SK-N-SH (cell line): ENCODE measurements at regions not wholly inside any gene's neighbourhood (a gene's known extent, or its start where the extent isn't known, plus 50 kb on each side); places are given as distances from the start of the nearest gene placed in this dataset.

Source experiments
- CTCF ChIA-PET: fragments of 300-600, 350-600 bp; formaldehyde crosslinking; extraction: SDS; loops from one replicate; lab custom pipeline; 2021; lab: Yijun Ruan, JAX
- POLR2A ChIA-PET: fragments of 350-600 bp; sonication (Branson Sonifier 250); formaldehyde crosslinking; extraction: SDS; loops from one replicate; lab custom pipeline; 2020; ENCODE audit warnings: antibody characterized with exemption, inconsistent platforms; lab: Yijun Ruan, JAX
- DNase-seq: peaks from one replicate; pipeline ENCODE4 v3.0.0; 2012
- H2AFZ ChIP-seq: fragments of 200-600 bp; sonication (generic); 2 replicates; pipeline ENCODE4 v1.8.1; 2016; ENCODE audit warnings: antibody characterized with exemption, mild to moderate bottlenecking, low read depth
- H3F3A ChIP-seq: fragments of 200-600 bp; sonication (generic); replicated peaks from 2 replicates; pipeline ENCODE3; 2016; ENCODE audit warnings: antibody characterized with exemption, mild to moderate bottlenecking; ENCODE audit not compliant: insufficient read depth
- H3K27ac ChIP-seq, 2 experiments: fragments of 200-500 bp in 1 of 2; fragments of 200-600 bp in 1 of 2; sonication (Bioruptor generic) in 1 of 2; sonication (generic), shearing (Covaris generic) in 1 of 2; 2 replicates each; pipeline versions ENCODE4 v1.5.1 to v1.6.1; 2014 to 2016; ENCODE audit warnings: low read depth in 2 of 2, inconsistent platforms in 1 of 2, low read length in 1 of 2, mild to moderate bottlenecking in 1 of 2, mixed read lengths in 1 of 2
- H3K27me3 ChIP-seq: fragments of 200-600 bp; sonication (generic), shearing (Covaris generic); 2 replicates; pipeline ENCODE4 v1.6.1; 2016; ENCODE audit warnings: mixed run types; ENCODE audit not compliant: insufficient read depth
- H3K36me3 ChIP-seq, 2 experiments: fragments of 200-500 bp in 1 of 2; fragments of 200-600 bp in 1 of 2; sonication (Bioruptor generic) in 1 of 2; sonication (generic) in 1 of 2; replicated peaks in 1 of 2; 2 replicates each; pipeline versions ENCODE3 to v1.5.1; 2014 to 2016; ENCODE audit warnings: low read length in 1 of 2, mild to moderate bottlenecking in 1 of 2; ENCODE audit not compliant: insufficient read depth in 2 of 2, control insufficient read depth in 1 of 2
- H3K4me1 ChIP-seq, 2 experiments: fragments of 200-500 bp in 1 of 2; fragments of 200-600 bp in 1 of 2; sonication (Bioruptor generic) in 1 of 2; sonication (generic), shearing (Covaris generic) in 1 of 2; 2 replicates each; pipeline versions ENCODE4 v1.5.1 to v1.6.1; 2014 to 2016; ENCODE audit warnings: low read depth in 1 of 2, low read length in 1 of 2, mixed run types in 1 of 2; ENCODE audit not compliant: insufficient read depth in 2 of 2, control insufficient read depth in 1 of 2
- H3K4me2 ChIP-seq: fragments of 200-600 bp; sonication (generic), shearing (Covaris generic); 2 replicates; pipeline ENCODE4 v1.6.1; 2017; ENCODE audit warnings: mixed run types
- H3K4me3 ChIP-seq, 2 experiments: fragments of 200-500 bp in 1 of 2; fragments of 200-600 bp in 1 of 2; sonication (Bioruptor generic) in 1 of 2; sonication (generic), shearing (Covaris generic) in 1 of 2; 2 replicates each; pipeline versions ENCODE4 v1.5.1 to v1.8.1; 2014 to 2016; ENCODE audit warnings: low read depth in 2 of 2, inconsistent platforms in 1 of 2, low read length in 1 of 2, mild to moderate bottlenecking in 1 of 2, mixed read lengths in 1 of 2, moderate library complexity in 1 of 2
- H3K79me2 ChIP-seq: fragments of 200-600 bp; sonication (generic); 2 replicates; pipeline ENCODE4 v1.8.1; 2017; ENCODE audit warnings: mild to moderate bottlenecking; ENCODE audit not compliant: insufficient read depth
- H3K9ac ChIP-seq: fragments of 200-600 bp; sonication (generic); 2 replicates; pipeline ENCODE4 v1.6.1; 2017; ENCODE audit warnings: mixed run types
- H3K9me2 ChIP-seq: fragments of 200-600 bp; sonication (generic); 2 replicates; pipeline ENCODE4 v1.6.1; 2017; ENCODE audit warnings: mixed run types
- H3K9me3 ChIP-seq: fragments of 200-600 bp; sonication (generic); 2 replicates; pipeline ENCODE4 v1.6.1; 2017; ENCODE audit warnings: mixed run types, mild to moderate bottlenecking, moderate library complexity
- H4K20me1 ChIP-seq: fragments of 200-600 bp; sonication (generic); 2 replicates; pipeline ENCODE4 v1.6.1; 2017; ENCODE audit warnings: mild to moderate bottlenecking, mixed run types; ENCODE audit not compliant: insufficient read depth
- ELF1 ChIP-seq: IDR thresholded peaks from 2 replicates; pipeline ENCODE4 v1.4.0; 2012
- EP300 ChIP-seq, 2 experiments: IDR thresholded peaks; 2 replicates each; pipeline versions ENCODE4 v1.4.0 to v1.6.1; 2012; ENCODE audit warnings: borderline replicate concordance in 1 of 2, low read depth in 1 of 2, low read length in 1 of 2
- FOSL2 ChIP-seq: IDR thresholded peaks from 2 replicates; pipeline ENCODE4 v1.4.0; 2012; ENCODE audit warnings: low read depth, mild to moderate bottlenecking, moderate library complexity, borderline replicate concordance
- FOXM1 ChIP-seq: IDR thresholded peaks from 2 replicates; pipeline ENCODE4 v1.4.0; 2012; ENCODE audit warnings: low read depth, mild to moderate bottlenecking
- GABPA ChIP-seq: IDR thresholded peaks from 2 replicates; pipeline ENCODE4 v1.4.0; 2012; ENCODE audit warnings: low read depth, mild to moderate bottlenecking
- JUND ChIP-seq: IDR thresholded peaks from 2 replicates; pipeline ENCODE4 v1.4.0; 2012
- NFIC ChIP-seq: IDR thresholded peaks from 2 replicates; pipeline ENCODE4 v1.4.0; 2012; ENCODE audit warnings: borderline replicate concordance
- POLR2AphosphoS5 ChIP-seq: IDR thresholded peaks from 2 replicates; pipeline ENCODE4 v1.6.1; 2012; ENCODE audit warnings: low read depth, low read length
- RCOR1 ChIP-seq: fragments of 150-350 bp; IDR thresholded peaks from 2 replicates; pipeline ENCODE4 v1.6.1; 2017; ENCODE audit warnings: antibody characterized with exemption, low read length
- RFX5 ChIP-seq: IDR thresholded peaks from 2 replicates; pipeline ENCODE4 v1.6.1; 2012; ENCODE audit warnings: mild to moderate bottlenecking, improper control_type of control experiment, low read length
- SIN3A ChIP-seq: IDR thresholded peaks from 2 replicates; pipeline ENCODE4 v1.6.1; 2012; ENCODE audit warnings: low read depth, mild to moderate bottlenecking, low read length, moderate library complexity, borderline replicate concordance
- TCF12 ChIP-seq: IDR thresholded peaks from 2 replicates; pipeline ENCODE4 v1.4.0; 2012
- TEAD4 ChIP-seq: IDR thresholded peaks from 2 replicates; pipeline ENCODE4 v1.4.0; 2012; ENCODE audit warnings: mild to moderate bottlenecking, borderline replicate concordance; ENCODE audit not compliant: insufficient read depth
- WGBS: methylation state at CpG from one replicate; pipeline ENCODE4 v1.1.6; 2017; ENCODE audit warnings: low lambda C conversion rate; 5-methylcytosine and 5-hydroxymethylcytosine counted together
- TF ChIP-seq, protein P1 (sequence below): IDR thresholded peaks from 2 replicates; pipeline ENCODE4 v1.4.0; 2012; ENCODE audit warnings: low read depth, borderline replicate concordance
- TF ChIP-seq, protein P2 (sequence below): IDR thresholded peaks from 2 replicates; pipeline ENCODE4; 2012
- TF ChIP-seq, protein P3 (sequence below): fragments of 200-600 bp; sonication (generic); IDR thresholded peaks from 2 replicates; pipeline ENCODE4 v1.6.1; 2017; ENCODE audit warnings: antibody characterized with exemption, mild to moderate bottlenecking, moderate library complexity

DNA sequence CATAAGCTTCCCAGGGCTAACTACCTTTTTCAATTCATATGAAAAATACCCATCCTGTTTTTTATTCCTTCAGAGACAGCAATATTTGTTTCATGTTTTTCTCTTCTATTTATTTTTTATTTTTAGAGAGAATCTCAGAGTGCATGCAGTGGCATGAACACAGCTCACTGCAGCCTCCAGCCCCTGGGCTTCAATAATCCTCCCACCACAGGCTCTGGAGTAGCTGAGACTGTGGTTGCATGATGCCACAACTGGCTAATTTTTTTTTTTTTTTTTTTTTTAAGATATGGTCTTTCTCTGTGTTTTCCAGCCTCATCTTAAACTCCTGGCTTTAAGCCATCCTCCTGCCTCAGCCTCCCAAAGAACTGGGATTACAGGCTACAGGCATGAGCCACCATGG, 296.7 kb upstream of the AKR1E2 start (continued):
- TF ChIP-seq RFX5 (no peak), FOXM1 (no peak), GABPA (no peak), POLR2AphosphoS5 (no peak), EP300 (IDR thresholded peaks at IDR 0.05; ENCODE audit: borderline replicate concordance in 1 of 2, low read depth in 1 of 2, low read length in 1 of 2) (no peak), FOSL2 (no peak), JUND (no peak), ELF1 (no peak), SIN3A (no peak)
- TF ChIP-seq, protein P1, sequence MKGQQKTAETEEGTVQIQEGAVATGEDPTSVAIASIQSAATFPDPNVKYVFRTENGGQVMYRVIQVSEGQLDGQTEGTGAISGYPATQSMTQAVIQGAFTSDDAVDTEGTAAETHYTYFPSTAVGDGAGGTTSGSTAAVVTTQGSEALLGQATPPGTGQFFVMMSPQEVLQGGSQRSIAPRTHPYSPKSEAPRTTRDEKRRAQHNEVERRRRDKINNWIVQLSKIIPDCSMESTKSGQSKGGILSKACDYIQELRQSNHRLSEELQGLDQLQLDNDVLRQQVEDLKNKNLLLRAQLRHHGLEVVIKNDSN = no peak

DNA sequence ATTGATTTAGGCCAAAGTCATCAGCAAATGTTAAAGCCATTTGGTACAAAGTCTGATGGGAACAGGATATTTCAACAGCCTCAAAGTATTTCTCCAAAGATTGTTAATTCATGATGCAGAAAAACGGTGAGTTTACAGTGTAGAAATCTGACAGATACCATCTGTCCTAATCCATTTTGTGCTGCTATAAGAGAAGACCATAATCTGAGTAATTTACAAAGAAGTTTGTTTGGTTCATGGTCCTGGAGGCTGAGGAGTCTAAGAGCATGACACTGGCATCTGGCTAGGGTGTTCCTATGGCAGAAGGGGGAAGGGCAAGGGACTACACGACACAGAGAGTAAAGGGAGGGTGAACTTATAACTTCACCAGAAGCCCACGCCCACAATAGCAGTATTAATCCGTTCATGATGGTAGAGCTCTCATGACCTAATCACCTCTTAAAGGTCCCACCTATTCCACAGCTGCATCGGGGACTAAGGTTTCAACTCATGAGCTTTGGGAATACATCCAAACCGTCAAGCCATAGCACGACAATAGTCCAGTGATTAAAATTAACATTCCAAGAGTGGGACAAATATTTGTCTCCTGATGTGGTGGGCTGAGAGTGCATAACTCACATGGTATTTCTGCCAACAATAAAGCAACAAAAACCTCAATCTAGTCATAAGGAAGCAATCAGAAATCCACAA, 298.6 kb upstream of the AKR1E2 start:
- H3K27me3 ChIP-seq = no peaks in the 10 kb centered on the region
- H3K4me2 ChIP-seq = no peak overlapping the region
- TF ChIP-seq SIN3A (no peak), NFIC (peak; percentile 42; the same call in 1 of the 2 replicates), EP300 (IDR thresholded peaks at IDR 0.05; ENCODE audit: borderline replicate concordance in 1 of 2, low read depth in 1 of 2, low read length in 1 of 2) (peak in 1 of 2 experiments; percentile 45; a peak in 1 of 4 replicates), FOSL2 (peak; percentile 10; the same call in 1 of the 2 replicates), TEAD4 (peak; percentile 54; the same call in 1 of the 2 replicates), RCOR1 (no peak), TCF12 (peak; percentile 50; the same call in 1 of the 2 replicates), POLR2AphosphoS5 (no peak), JUND (peak; percentile 24; the same call in 1 of the 2 replicates)
- TF ChIP-seq, protein P2, sequence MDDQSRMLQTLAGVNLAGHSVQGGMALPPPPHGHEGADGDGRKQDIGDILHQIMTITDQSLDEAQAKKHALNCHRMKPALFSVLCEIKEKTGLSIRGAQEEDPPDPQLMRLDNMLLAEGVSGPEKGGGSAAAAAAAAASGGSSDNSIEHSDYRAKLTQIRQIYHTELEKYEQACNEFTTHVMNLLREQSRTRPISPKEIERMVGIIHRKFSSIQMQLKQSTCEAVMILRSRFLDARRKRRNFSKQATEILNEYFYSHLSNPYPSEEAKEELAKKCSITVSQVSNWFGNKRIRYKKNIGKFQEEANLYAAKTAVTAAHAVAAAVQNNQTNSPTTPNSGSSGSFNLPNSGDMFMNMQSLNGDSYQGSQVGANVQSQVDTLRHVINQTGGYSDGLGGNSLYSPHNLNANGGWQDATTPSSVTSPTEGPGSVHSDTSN = peak; percentile 29; the same call in 1 of the 2 replicates
- TF ChIP-seq, protein P3, sequence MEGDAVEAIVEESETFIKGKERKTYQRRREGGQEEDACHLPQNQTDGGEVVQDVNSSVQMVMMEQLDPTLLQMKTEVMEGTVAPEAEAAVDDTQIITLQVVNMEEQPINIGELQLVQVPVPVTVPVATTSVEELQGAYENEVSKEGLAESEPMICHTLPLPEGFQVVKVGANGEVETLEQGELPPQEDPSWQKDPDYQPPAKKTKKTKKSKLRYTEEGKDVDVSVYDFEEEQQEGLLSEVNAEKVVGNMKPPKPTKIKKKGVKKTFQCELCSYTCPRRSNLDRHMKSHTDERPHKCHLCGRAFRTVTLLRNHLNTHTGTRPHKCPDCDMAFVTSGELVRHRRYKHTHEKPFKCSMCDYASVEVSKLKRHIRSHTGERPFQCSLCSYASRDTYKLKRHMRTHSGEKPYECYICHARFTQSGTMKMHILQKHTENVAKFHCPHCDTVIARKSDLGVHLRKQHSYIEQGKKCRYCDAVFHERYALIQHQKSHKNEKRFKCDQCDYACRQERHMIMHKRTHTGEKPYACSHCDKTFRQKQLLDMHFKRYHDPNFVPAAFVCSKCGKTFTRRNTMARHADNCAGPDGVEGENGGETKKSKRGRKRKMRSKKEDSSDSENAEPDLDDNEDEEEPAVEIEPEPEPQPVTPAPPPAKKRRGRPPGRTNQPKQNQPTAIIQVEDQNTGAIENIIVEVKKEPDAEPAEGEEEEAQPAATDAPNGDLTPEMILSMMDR = no peak
- TF ChIP-seq, all 33 proteins: peak for 7
- WGBS = 50% methylated on average over 7 of the region's 7 CpGs
- peaks cover 2 to 7% of the 10 kb centered on the region in 2 experiments; a peak in 3 of 4 replicates for H3K4me1 ChIP-seq
- H3K79me2 ChIP-seq = no peaks in the 10 kb centered on the region
- no peaks in the 10 kb centered on the region for H3K9me3 ChIP-seq
- CTCF ChIA-PET = no interaction called here
- H3F3A ChIP-seq = no peaks in the 10 kb centered on the region
- no peak overlapping the region for H3K4me3 ChIP-seq
- H2AFZ ChIP-seq = peak overlapping the region; percentile 24; the same call in 1 of the 2 replicates
- H4K20me1 ChIP-seq = no peaks in the 10 kb centered on the region
- no peaks in the 10 kb centered on the region for H3K36me3 ChIP-seq
- no peak overlapping the region for H3K9ac ChIP-seq
- POLR2A ChIA-PET = no interaction called here
- no peak for DNase-seq
- peak overlapping the region in 1 of 2 experiments; percentile 38; a peak in 2 of 4 replicates for H3K27ac ChIP-seq
- H3K9me2 ChIP-seq = no peaks in the 10 kb centered on the region
